NCI-H1092 treated with DMSO at 0.1 percent for 48 hours (cell line): ENCODE measurements at regions not wholly inside any gene's neighbourhood (a gene's known extent, or its start where the extent isn't known, plus 50 kb on each side); places are given as distances from the start of the nearest gene placed in this dataset.

Experiments
- DNase-seq: peaks from one replicate; lab custom pipeline; 2025; lab: John Stamatoyannopoulos, UW

- no peak for DNase-seq
Observed at GRCh38 chr13:68028701-68029100, 798.6 kb upstream of the PCDH9 start.

- peak; percentile 77 for DNase-seq
Observed at GRCh38 chr13:68027306-68027705, 797.2 kb upstream of the PCDH9 start.

GRCh38 chr13:68026077-68026476 is 795.9 kb upstream of the PCDH9 start:
- DNase-seq = no peak

GRCh38 chr13:68025604-68026003 is 795.5 kb upstream of the PCDH9 start:
- no peak for DNase-seq

GRCh38 chr13:68023838-68024581 is 793.9 kb upstream of the PCDH9 start:
- DNase-seq = no peak

- no peak for DNase-seq
Observed at GRCh38 chr13:68019901-68020300, 789.8 kb upstream of the PCDH9 start.

- no peak for DNase-seq
Observed at GRCh38 chr13:68009546-68009945, 779.4 kb upstream of the PCDH9 start.

GRCh38 chr13:68007576-68007975 is 777.4 kb upstream of the PCDH9 start:
- no peak for DNase-seq

GRCh38 chr13:67996101-67996500 is 766.0 kb upstream of the PCDH9 start:
- DNase-seq = no peak

- no peak for DNase-seq
Observed at GRCh38 chr13:67990868-67991267, 760.7 kb upstream of the PCDH9 start.

- DNase-seq = no peak
Observed at GRCh38 chr13:67986234-67986633, 756.1 kb upstream of the PCDH9 start.

- DNase-seq = no peak
Observed at GRCh38 chr13:67977066-67977465, 746.9 kb upstream of the PCDH9 start.

- no peak for DNase-seq
Observed at GRCh38 chr13:67971291-67971690, 741.2 kb upstream of the PCDH9 start.

- DNase-seq = no peak
Observed at GRCh38 chr13:67967031-67967430, 736.9 kb upstream of the PCDH9 start.

GRCh38 chr13:67966065-67966464 is 735.9 kb upstream of the PCDH9 start:
- no peak for DNase-seq

GRCh38 chr13:67964986-67965385 is 734.9 kb upstream of the PCDH9 start:
- no peak for DNase-seq

- DNase-seq = no peak
Observed at GRCh38 chr13:67964091-67964490, 734.0 kb upstream of the PCDH9 start.

GRCh38 chr13:67961331-67961730 is 731.2 kb upstream of the PCDH9 start:
- DNase-seq = no peak

- no peak for DNase-seq
Observed at GRCh38 chr13:67951431-67951830, 721.3 kb upstream of the PCDH9 start.

- no peak for DNase-seq
Observed at GRCh38 chr13:67950603-67951002, 720.5 kb upstream of the PCDH9 start.

GRCh38 chr13:67946131-67946530 is 716.0 kb upstream of the PCDH9 start:
- no peak for DNase-seq

GRCh38 chr13:67943116-67943515 is 713.0 kb upstream of the PCDH9 start:
- no peak for DNase-seq

- no peak for DNase-seq
Observed at GRCh38 chr13:67935626-67936025, 705.5 kb upstream of the PCDH9 start.

GRCh38 chr13:67934617-67935330 is 704.6 kb upstream of the PCDH9 start:
- no peak for DNase-seq
